Activated CD8-positive, alpha-beta memory T cell treated with anti-CD3 and anti-CD28 coated beads, Interleukin-2, amount 50 U/mL, for 4 hours (primary cell): ENCODE measurements at regions not wholly inside any gene's neighbourhood (a gene's known extent, or its start where the extent isn't known, plus 50 kb on each side); places are given as distances from the start of the nearest gene placed in this dataset.

Experiments
- DNase-seq: peaks from one replicate; pipeline ENCODE4 v3.0.0-alpha.2; 2020

DNA sequence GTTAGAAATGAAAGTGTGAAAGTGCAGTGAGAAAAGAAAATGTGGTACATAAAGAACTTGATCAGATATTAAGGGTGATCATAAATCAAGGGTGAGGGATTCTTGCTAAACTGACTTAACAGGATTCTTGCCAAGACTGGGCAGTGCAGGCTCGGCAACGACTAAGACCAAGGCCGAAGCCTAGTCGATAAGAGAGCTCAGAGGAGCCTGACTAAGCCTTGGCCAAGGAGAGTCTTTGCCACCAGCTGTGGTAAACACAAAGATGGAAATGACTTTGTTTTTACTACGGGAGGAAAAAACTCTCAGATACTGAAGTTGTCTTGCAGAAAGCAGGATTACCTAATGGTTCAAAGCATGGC, 196.6 kb downstream of the LY86 start:
- no peak for DNase-seq

DNA sequence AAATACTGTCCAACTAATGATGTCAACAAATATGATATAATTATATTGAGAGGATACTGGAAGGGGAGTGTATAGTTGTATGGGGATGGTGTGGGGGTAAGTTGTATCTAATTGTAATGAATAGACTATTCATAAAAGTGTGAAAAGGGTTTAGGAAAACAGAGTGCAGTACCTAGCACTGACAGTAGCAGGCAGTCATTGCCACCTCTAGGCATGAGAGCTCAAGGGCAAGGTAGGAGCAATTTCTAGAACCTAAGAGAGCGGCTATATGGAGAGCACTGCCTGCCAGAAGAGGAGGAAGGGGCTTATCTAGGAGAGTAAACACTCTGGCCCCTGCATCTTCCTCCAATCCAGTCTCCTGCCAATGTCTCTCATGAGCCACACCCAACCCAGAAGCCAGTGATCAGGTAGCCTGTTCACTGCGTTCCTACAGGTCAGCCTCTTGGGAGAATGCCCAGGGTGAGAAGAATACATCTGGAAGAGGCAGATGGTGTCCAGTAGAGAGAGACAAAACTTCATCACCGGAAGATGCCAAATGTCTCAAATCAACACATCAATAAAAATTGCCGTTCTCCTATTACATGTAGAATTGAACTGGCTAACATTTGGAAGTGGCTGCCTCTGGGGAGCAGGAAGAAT, 200.0 kb downstream of the LY86 start:
- no peak for DNase-seq

DNA sequence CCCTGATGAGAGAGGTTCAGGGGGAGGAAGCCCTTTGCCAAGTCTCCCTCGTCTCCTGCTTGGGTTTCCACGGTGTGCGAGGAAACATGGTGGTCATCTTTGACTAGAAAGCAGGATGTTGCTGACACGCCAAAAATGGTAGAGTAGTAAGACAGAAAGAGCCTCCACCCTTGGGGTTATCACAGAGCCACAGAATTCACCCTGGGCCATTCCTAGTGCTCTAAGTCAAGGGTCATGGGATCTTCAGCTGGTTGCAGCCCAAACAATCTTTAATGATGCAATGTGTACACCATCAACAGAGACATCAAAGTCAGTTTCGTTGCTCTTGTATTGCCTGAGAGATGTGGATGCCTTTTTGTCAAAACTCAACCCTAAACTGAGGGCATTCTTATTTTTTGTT, 201.9 kb downstream of the LY86 start:
- no peak for DNase-seq

DNA sequence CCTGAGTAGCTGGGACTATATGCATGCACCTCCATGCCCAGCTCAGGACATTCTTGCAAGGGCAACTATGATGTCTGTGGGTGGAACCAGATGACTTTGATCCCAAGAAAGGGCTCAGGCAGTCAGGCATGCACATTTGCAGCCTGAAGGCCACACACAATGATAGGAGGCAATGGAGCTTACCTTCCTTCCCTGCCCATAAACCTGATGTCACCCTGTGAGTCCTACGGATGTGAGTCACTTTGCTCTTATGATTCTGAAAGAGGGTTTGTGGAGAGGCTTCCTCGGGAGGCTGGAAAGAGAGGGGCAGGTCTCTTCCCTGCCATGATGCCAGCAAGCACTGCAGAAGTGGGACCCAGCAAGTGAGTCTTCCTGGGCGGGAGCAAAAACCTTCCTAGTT, 202.4 kb downstream of the LY86 start:
- no peak for DNase-seq

DNA sequence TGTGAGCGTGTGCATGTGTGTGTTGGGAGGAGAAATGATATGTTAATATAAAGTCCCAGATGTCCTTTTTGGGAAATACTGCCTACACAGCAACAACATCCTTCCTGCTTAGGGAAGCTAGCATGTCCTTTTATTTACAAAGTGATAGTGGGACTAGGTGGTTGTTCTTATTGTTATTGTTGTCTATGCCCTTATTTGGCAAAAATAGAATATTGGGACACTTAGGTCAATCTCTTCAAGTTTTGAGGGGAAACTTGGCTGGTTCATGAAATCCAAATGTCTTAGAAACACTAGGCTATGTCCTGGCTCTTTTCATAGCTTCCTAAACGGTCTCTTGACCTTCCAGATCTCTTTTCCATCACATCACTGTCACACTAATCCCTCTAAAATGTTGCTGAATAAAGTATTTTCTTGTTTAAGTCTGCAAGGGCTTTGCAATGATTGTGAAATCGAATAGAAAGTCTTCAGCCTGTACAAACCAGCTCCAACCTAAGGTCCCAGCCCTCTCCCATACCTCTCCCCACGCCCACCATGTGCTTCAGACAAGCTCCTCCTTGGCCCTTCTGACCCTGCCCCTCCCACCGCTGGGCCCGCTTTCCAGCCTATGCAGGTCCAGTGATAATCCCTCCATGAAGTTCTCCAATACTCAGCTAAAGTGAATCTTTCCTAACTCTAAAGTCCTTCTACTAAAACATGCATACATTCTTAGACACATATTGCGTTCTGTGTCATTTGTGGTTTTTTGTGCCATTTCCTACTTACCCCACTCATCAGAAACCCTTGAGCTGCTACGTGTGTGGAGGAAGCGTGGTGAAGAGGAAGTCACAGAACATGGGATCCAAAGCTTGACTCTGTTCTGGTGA, 205.1 kb downstream of the LY86 start:
- DNase-seq, result no peak

DNA sequence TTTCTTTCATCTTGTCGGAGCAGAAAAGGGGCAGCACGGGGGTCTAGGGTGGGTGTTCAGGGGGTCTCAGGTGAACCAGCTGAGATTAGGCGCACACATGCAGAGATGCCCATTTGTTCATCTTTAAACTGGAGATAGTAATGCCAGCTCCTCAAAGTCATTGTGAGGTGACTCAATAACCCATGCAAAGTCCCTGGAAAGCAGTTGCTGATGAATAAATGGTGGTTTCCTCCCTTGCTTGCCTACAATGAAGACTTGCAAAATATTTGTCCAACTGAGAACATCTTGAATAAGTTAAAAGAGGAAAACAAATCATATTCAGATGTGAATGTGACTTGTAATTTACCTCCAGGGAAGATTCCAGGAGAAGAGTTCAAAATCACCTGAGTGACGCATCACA, 206.9 kb downstream of the LY86 start:
- DNase-seq, result no peak

DNA sequence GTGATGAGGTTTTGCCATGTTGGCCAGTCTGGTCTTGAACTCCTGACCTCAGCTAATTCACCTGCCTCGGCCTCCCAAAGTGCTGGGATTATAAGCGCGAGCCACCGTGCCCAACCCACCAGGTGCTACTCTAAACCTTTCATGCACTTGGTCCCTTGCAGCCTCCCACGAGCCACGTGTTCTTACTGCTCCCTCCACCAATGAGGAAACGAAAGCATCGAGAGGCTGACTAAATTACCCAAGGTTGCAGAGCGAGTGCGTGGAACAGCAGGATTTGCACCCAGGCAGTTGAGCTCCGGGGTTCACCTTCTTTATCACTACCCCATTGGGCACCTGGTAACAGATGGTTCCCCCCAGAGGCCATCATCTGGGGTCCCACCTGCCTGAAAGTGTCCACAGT, 208.3 kb downstream of the LY86 start:
- DNase-seq, result no peak

DNA sequence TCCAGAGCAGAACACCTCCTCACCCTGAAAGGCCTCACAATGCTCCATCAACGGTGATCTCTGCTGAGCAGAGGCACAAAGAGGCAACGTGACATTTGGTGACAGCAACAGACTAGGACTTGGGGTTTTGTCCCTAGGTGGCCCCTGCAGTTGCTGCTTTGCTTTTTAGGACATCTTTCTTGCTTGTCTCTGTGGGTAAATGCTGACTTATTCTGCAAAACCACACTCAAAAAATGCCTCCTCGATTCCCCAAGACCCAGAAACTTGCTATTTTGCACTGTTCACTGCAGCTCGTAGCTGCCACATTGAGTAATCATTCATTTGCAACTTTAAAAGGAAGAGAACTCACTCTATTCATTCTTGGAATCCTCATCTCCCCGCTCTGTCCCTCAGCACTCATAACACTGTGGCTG, 209.9 kb downstream of the LY86 start:
- no peak for DNase-seq

DNA sequence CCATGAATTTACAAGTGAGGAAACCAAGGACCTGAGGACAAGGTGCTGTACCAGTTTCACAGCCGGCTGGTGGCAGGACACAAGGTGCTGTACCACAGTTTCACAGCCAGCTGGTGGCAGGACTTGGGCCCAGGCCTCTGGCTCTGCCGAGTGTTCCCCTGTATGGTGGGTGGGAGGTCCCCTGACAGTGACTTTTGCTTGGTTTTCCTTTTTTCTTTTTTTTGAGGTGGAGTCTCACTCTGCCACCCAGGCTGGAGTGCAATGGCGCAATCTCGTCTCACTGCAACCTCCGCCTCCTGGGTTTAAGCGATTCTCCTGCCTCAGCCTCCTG, 212.4 kb downstream of the LY86 start:
- no peak for DNase-seq

DNA sequence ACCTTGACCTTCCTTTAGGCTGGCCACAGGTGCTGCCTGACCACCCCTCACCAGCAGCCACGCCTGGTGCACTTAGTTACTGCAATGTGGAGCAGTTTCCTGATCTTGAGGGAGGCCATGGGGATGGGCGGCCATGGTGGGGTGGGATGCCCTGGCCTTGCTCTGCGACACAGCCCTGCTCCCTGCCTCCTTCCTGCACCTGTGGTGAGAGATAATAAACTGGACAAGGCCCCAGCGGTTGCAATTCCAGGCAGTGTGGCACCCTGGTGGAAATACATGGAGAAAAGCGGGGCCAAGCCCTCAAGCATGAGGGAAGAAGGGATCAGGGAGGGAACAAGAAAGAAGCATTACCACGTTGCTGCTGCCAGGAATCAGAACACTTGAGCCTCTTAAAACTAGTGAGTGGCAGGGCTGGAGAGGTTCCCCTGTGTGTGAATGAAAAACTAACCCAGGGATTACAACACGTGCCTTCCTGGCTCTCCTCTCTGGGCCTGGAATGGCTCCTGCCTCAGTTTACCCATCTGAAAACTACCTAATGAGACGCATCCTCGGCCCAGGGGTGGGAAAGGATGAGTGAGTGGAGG, 213.2 kb downstream of the LY86 start:
- no peak for DNase-seq

DNA sequence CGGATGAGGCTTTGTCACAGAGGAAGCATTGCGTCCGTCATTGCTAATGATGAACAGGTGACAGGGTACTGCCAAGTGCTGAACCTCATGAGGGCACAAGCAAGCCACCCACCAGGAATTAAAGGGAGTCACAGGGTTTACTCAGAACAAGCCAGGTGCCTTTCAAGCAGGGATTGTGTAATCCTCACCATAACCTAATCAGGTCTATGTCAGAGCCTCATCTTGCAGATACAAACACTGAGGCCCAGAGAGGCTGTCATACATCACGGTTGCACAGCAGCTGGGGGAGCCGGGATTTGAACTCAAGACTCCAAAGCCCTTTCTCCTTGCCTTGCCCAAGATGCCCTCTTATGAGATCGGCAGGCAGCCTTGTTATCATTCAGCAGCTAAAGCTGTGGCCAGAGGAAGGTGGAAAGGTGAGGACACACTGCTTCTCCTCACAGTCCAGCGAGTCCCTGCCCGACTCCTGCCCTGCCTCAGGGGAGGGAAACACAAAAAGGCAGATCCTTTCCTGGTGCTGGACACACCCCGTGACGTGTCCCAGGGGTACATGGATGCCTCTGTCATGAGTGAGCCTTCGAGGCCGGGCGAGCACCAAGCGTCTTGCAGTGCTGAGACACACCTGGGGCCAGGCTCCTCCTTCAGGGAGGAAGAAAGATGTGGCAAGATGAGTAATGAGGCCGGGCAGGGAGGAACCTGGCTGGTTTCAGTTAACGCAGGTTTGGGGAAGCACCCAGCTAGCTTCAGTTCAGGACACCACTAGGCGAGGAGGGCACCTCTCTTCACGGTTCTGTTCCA, 214.9 kb downstream of the LY86 start:
- no peak for DNase-seq

DNA sequence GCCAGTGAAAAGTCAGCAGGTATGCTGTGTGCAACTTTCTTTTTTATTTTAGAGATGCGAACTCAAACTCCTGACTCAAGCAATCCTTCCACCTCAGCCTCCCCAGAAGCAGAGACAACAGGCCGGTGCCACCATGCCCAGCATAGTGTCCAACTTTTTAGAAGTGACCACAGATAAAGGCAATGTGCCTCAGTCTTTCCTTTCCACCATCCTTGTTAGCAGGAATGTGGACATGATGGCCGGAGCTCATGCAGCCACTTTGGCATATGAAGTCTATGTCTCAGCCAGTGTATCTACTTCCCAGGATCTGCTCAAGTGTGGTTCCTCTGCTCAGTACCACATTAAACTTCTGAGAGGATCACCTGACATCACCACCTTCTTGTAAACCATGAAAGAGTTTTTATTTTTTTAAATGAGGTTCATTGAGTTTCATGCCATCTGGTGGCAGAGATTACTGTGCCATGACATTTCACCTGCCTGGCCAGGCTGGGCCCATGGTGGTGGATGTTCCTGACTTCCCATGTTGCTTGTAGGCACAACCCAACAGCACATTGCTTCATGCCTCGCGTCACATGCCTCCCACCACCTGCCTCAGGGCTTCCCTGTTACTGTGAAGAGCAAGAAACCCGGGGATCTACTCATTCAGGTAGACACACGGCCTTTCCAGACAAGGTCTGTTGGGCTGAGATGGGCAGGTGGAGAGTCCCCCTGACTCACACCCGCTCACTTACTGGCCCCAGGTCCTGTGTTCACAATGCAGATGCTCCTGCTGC, 216.5 kb downstream of the LY86 start:
- DNase-seq, result no peak

DNA sequence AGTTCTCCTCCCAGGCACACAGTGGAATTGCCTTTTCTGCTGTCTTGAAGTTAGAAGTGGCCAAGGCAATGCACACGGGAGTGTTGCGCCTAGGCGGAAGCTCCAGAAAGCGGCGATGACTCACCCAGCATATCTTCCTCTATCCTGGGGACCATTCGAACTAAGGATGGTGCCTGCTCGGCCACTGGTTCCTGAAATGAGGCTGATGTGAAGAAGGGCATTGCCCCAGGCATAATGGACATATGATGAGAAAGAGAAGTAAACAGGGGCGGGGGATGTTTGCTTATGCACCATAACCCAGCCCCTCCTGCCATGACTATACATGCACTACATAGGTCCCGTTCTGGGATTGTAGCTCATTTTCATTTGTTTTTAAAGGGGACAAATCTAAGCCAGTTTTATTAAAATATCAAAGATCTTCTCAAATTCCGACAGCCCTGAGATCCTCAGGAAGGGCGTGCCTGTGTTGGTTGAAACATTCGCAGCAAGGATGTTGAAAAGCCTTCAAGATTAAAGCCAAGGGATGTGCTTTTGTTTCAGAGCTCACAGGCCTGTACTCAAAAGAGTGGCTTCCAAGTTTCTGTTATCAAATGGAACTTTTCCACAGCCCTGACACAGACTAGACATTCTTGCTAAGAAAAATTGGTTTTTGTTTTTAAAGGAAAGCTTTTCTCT, 218.5 kb downstream of the LY86 start:
- DNase-seq, result no peak

DNA sequence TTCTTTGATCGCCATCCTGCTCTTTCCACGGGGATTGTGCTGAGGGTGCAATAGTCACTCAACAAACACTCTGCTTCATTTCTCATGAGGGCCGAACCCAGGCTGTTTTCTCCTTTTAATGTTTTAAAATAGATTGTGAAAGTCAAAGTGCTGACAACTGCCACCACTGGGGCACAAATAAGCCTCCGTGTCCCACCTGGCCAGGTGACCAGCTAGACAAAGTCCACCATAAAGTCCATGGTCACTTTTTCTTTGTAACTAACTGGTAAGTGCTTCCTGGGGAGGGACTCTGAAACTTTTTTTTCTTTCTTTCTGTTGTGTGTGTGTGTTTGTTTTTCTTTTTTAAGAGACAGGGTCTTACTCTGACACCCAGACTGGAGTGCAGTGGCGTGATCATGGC, 219.8 kb downstream of the LY86 start:
- no peak for DNase-seq

DNA sequence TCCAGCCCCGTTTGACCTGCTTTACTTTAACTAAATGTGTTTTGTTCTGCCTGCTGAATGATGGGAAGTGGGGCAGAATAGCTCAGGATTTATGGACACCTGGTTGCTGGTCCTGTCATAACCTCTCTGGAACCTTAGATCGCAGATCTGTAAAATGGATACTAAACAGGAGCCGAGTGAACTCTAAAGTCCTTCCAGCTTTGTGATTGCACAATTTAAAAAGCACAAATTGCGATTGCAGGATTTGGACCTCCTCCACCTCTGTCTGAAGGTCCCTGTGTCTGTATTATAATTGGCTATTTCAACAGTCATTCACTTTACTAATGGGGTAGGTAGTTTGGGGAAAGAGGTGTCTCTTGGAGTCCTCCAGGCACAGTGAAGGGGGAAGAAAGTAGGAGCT, 220.4 kb downstream of the LY86 start:
- no peak for DNase-seq

DNA sequence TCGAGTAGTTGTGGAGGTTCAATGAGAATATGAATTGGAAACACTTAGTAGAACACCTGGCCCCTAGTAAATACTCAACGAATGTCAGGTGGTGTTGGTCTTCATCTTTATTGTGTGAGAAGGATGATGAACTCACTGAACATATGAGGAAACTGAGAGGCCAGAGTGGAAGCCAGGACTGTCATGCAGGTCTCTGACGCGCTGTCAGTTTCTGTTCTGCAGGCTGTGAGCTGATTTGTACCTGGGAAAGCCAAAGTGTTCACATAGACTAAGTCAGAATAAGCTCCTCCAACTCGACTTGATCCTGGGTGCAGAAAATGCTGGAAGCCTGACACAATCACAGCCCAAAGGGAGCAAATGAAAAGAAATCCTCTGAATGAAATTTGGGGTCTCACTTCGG, 222.2 kb downstream of the LY86 start:
- no peak for DNase-seq

DNA sequence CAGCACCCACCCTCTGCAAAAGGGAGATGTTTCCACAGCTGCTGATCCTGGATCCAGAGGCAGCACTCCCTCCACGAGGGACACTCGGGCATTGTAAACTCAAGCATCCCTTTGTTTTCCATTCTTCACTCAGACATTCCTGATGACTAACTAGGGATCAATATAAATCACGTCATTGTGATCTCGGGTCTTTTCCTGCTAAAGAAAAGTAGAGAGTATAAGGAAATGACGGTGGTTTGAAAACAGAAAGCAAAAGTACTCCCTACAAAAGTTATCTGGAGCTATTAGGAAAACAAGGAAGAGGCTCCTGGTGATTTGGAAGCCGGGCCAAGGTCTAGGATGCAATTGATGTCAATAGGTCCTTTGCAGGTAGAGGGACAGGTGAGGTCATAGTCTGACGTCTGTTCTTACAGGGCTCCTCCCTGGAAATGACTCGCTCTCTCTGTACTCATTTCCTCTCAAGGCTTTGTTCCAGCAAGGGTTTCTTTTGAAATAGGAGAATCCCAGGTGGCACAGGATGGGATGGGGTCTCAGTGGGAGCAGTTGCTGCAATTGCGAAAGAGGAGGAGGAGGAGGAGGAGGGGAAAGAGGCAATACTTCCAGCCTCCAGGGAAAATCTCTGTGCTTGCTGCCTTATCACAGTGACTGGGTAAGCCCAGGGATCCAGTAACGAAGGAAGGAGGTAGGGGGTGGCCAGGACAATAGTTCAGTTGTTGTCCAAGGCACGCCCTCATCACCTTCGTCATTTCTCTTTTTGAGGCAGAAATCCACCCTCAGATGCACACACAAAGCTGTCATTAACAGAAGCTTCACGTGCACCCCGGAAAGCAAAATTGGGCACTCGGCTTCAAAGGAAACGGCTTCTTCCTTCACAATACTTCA, 222.8 kb downstream of the LY86 start:
- DNase-seq, result no peak

DNA sequence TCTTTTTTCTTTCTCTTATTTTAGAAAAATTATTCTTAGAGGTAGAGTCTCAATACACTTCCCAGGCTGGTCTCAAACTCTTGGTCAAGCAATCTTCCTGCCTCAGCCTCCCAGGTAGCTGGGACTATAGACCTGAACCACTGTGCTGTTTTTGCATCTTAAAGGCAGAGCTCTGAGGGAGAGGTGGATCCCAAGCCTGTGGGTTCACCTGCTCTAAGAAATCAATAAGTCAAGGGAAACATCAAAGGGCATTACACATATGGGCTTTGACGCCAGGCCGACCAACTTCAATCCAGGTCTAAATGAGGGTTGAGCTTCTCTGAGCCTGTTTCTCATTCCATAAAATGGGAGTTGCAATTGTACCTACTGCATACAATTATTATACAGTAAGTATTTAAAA, 223.9 kb downstream of the LY86 start:
- DNase-seq, result no peak

DNA sequence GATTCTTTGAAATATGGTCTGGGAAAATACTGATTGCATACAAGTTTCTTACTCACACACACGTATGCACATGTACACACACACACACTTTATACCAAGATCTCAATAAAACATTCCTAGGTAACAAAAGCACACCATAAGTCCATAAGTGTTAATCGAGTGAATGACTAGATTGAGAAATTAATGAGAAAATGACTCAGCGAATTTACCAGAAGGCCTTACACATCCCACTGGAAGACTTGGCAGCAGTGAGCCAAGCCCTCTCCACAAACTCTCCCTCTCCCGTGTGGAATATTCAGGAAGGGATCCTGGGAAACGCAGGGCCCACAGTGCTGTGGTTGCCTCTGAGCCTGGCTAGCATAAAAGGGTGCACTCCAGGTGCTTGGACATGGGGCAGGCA, 227.2 kb downstream of the LY86 start:
- DNase-seq, result no peak

DNA sequence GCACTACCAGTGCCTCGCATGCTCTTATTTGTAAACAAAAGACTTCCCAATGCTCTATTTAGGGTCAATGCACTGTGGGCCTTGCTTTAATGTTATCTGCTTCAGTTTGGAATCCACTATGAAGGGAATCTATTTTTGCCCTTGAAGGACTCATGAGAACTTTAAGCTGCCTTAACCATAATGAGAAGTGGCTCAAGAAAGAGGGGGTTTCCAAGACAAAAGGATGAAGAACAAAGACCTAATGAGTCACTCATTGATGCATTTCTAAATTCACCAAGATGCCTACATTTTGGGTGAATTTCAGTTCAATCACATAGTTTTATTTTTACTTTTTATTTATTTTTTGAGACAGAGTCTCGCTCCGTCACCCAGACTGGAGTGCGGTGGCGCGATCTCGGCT, 228.2 kb downstream of the LY86 start:
- no peak for DNase-seq

DNA sequence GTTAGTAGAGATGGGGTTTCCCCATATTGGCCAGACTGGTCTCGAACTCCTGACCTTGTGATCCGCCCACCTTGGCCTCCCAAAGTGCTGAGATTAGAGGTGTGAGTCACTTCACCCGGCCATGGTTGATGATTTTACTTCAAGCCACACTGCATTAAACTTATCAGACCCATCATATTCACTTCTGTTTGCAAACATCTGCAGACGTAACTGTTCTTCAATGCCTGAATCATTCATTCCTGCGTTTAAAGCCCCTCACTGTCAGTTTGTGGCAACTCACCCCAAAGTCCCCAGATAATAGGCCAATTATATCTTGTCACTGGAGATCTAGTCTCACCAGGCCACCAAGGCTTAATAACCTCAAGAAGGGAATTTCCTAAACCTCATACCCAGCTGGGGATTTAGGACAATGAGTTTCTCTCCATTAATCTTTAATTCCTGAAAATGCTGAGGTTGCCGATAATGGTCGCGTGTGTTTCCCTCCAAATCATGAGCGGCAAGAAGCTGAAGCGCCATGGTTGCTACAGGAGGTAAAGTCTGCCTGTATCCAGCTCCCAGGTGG, 229.6 kb downstream of the LY86 start:
- DNase-seq, result no peak
